Heart right ventricle (tissue), 16 donors: ENCODE measurements at regions not wholly inside any gene's neighbourhood (a gene's known extent, or its start where the extent isn't known, plus 50 kb on each side); places are given as distances from the start of the nearest gene placed in this dataset.

Experiments used
- ATAC-seq, 8 donors: fragments of 200-7000 bp; cut with Tn5 transposase; one replicate each; pipeline ENCODE4 v1.9.1; 2020; ENCODE audit warnings: mild to moderate bottlenecking in 8 of 8, moderate library complexity in 8 of 8, moderate number of reproducible peaks in 1 of 8
- DNase-seq, 2 donors: peaks; one replicate each; pipeline ENCODE4 v3.0.0-alpha.2; 2020
- H3K27ac ChIP-seq, 10 donors: fragments of 200-600 bp; sonication (generic) in 2 of 10; one replicate each; pipeline versions ENCODE4 v1.5.0 to v1.8.0; 2020 to 2022; ENCODE audit warnings: mild to moderate bottlenecking in 3 of 10
- H3K27me3 ChIP-seq, 7 donors: fragments of 200-600 bp; one replicate each; pipeline ENCODE4 v1.8.0; 2021 to 2022; ENCODE audit warnings: mild to moderate bottlenecking in 2 of 7
- H3K36me3 ChIP-seq, 9 donors: fragments of 200-600 bp; sonication (generic) in 1 of 9; one replicate each; pipeline versions ENCODE4 v1.5.0 to v1.8.0; 2020 to 2022; ENCODE audit warnings: mild to moderate bottlenecking in 2 of 9
- H3K4me1 ChIP-seq, 9 donors: fragments of 200-600 bp; sonication (generic) in 1 of 9; one replicate each; pipeline versions ENCODE4 v1.5.0 to v1.8.0; 2020 to 2022; ENCODE audit warnings: mild to moderate bottlenecking in 4 of 9
- H3K4me3 ChIP-seq, 10 donors: fragments of 200-600 bp; sonication (generic) in 2 of 10; one replicate each; pipeline versions ENCODE4 v1.5.0 to v1.8.0; 2020 to 2022; ENCODE audit warnings: mild to moderate bottlenecking in 7 of 10, moderate library complexity in 2 of 10
- H3K9me3 ChIP-seq, 11 donors: fragments of 200-600 bp in 10 of 11; sonication (generic) in 2 of 11; one replicate each; pipeline versions ENCODE4 v1.5.0 to v1.8.0; 2013 to 2022; ENCODE audit warnings: mild to moderate bottlenecking in 2 of 11, control low read depth in 1 of 11, moderate library complexity in 1 of 11
- WGBS, 2 donors: extraction: QIAGEN DNeasy Blood & Tissue Kit; methylation state at CpG; one replicate each; pipeline ENCODE4 v1.1.7; 2013; ENCODE audit warnings: inconsistent platforms in 1 of 2; 5-methylcytosine and 5-hydroxymethylcytosine counted together
- intact Hi-C, 10 donors: fragments of 100-400 bp; cut with DNase I; formaldehyde crosslinking; loops; one replicate each; pipeline versions ENCODE4 v1.11.1 to v1.14.2; 2022
- TF ChIP-seq, protein P1 (sequence below), 9 donors: fragments of 200-600 bp; sonication (generic) in 2 of 9; IDR thresholded peaks; one replicate each; pipeline versions ENCODE4 v1.5.0 to v1.8.0; 2021 to 2022; ENCODE audit warnings: antibody characterized with exemption in 9 of 9, mild to moderate bottlenecking in 5 of 9, moderate library complexity in 1 of 9
- donor health status: Arrhythmogenic right ventricular cardiomyopathy.
- donor health status: ischemic (EF 13 %, LVEDD 7.1; RV severe dilation, severe dysfunction).
- donor health status: healthy with polysubstance abuse.
- donor health status: DM: no; HTN: yes; CAD: no.
- donor health status: DM: no; HTN: no; CAD: no.
- donor health status: ischemic (EF 25% LVEDD 6.9; RV normal size, moderate dysfunction).
- donor health status: ischemic (EF 25% LVEDD 5.7; RV mildly dilated, moderate dysfunction).
- donor health status: healthy.
- donor health status: DM: yes; HTN: yes; CAD: no.
- donor health status: Ischemic cardiomyopathy.
- donor health status: ischemic (EF 35%, LVEDD 5.7; RV mildly dilated, moderate dysfunction).
- donor health status: nonischemic (EF 11% LVEDD 7.7; RV severe dilation, severe dysfunction).
- donor health status: DM: yes; HTN: yes; CAD: no.
- donor health status: PGD.
- donor health status: ischemic (EF 29% LVEDD 5.4; RV normal size, mild dysfunction).
- donor health status: nonischemic (EF 23%, LVEDD 6.1; RV moderate dilation, normal function).

DNA sequence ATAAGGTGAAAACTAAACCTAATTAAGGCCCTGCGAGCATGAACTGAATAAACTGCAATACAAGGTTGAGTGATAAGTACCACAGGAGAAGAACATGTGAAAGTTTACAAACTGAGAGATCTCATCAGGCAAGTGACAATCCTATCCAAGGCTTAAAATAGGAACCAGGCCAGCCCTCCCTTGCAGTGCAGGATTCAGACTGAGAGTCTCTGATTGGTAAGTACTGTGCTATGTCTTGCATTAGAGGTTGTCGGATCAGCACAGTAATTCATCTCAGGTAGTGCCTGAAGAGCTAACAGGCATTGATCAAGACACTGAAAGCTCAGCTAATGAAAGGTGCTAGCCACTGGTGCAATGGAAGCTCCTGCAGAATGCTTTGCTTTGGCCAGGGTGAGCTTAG lies 801.7 kb upstream of the ID2 start:
- TF ChIP-seq, protein P1, sequence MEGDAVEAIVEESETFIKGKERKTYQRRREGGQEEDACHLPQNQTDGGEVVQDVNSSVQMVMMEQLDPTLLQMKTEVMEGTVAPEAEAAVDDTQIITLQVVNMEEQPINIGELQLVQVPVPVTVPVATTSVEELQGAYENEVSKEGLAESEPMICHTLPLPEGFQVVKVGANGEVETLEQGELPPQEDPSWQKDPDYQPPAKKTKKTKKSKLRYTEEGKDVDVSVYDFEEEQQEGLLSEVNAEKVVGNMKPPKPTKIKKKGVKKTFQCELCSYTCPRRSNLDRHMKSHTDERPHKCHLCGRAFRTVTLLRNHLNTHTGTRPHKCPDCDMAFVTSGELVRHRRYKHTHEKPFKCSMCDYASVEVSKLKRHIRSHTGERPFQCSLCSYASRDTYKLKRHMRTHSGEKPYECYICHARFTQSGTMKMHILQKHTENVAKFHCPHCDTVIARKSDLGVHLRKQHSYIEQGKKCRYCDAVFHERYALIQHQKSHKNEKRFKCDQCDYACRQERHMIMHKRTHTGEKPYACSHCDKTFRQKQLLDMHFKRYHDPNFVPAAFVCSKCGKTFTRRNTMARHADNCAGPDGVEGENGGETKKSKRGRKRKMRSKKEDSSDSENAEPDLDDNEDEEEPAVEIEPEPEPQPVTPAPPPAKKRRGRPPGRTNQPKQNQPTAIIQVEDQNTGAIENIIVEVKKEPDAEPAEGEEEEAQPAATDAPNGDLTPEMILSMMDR (IDR thresholded peaks at IDR 0.05): no peak
- Histone ChIP-seq H3K4me1 (peaks cover 0 to 4% (median 0%) of the 10 kb centered on the region in 9 donors), H3K9me3 (no peaks in the 10 kb centered on the region), H3K27me3 (peaks cover 0 to 9% (median 0%) of the 10 kb centered on the region in 7 donors), H3K4me3 (no peak overlapping the region), H3K36me3 (no peaks in the 10 kb centered on the region), H3K27ac (no peak overlapping the region)
- WGBS, 2 donors: 88 to 91% methylated on average over 2 of the region's 2 CpGs
- ATAC-seq (no peak), DNase-seq (no peak)
- intact Hi-C loops: no loop called here

DNA sequence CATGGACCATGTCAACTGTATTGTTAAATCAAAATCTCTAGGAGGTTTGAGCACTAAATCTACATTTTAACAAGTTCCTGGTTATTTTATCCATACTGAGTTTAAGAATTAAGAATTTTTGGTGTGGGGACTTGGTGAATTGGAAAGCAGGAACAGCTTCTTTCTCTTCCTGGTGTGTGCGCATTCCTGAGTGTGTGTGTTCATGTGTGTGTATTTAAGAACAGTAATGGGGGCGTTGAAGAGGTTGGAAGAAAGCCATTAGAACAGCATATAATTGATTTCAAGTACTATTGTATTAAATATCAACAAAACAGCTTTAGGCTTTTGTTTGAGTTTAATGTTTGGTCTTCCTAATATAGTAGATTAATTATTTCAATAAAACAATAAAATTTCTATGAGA lies 801.3 kb upstream of the ID2 start:
- peaks cover 0 to 4% (median 0%) of the 10 kb centered on the region in 9 donors for H3K4me1 ChIP-seq
- TF ChIP-seq, protein P1 (IDR thresholded peaks at IDR 0.05): no peak
- H3K36me3 ChIP-seq: no peaks in the 10 kb centered on the region
- peaks cover 0 to 9% (median 0%) of the 10 kb centered on the region in 7 donors for H3K27me3 ChIP-seq
- WGBS, 2 donors: 71 to 78% methylated on average over 2 of the region's 2 CpGs
- H3K9me3 ChIP-seq: no peaks in the 10 kb centered on the region
- intact Hi-C loops: no loop called here
- no peak for ATAC-seq
- no peak overlapping the region for H3K27ac ChIP-seq
- no peak for DNase-seq
- H3K4me3 ChIP-seq: no peak overlapping the region

DNA sequence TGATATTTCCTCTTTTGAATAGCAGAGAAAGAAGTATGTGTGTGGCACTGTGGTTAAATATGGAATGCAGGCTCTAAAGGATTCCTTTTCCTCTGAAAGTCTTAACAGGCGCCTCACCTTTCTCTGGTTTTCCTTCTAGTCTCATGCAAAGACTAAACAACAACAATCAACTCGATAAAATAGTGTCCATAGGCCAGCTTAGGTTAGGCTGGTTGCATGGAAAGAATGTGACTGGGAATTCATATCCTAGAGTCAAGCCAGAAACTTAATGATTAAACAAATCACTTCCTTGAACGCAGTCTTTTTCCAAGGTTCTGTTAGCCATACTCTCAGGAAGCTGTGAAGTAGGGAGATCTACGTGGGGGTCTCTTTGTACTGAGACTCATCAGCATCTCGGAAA lies 800.8 kb upstream of the ID2 start:
- no peak overlapping the region for H3K4me3 ChIP-seq
- H3K27ac ChIP-seq: no peak overlapping the region
- 79 to 80% methylated on average over 5 of the region's 5 CpGs for WGBS, 2 donors
- DNase-seq: no peak
- TF ChIP-seq, protein P1 (IDR thresholded peaks at IDR 0.05): no peak
- ATAC-seq: no peak
- no peaks in the 10 kb centered on the region for H3K36me3 ChIP-seq
- H3K27me3 ChIP-seq: peaks cover 0 to 11% (median 0%) of the 10 kb centered on the region in 7 donors
- peaks cover 0 to 4% (median 0%) of the 10 kb centered on the region in 9 donors for H3K4me1 ChIP-seq
- no peaks in the 10 kb centered on the region for H3K9me3 ChIP-seq
- intact Hi-C loops: no loop called here

DNA sequence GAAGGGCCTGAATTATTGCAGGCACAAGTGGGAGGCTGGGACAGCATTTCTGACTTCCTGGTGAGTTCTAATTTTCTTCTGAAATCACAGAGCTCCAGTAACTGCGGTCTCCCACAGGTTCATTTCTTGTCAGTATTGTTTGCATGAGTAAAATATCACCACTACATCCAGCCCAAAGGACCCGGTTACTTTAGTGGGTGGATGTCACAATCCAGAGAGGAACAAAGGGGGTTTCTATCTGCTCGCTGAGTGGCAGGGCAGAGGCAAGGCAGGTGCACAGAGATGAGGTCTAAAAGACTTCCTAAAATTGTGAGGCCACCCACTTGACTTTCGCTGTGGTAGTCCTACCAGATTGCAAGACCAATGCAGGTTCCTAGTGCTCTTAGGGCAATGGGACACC lies 800.4 kb upstream of the ID2 start:
- ATAC-seq (no peak), DNase-seq (no peak)
- Histone ChIP-seq H3K9me3 (no peaks in the 10 kb centered on the region), H3K4me3 (no peak overlapping the region), H3K27me3 (peaks cover 0 to 15% (median 0%) of the 10 kb centered on the region in 7 donors), H3K4me1 (peaks cover 0 to 4% (median 0%) of the 10 kb centered on the region in 9 donors), H3K27ac (no peak overlapping the region), H3K36me3 (no peaks in the 10 kb centered on the region)
- TF ChIP-seq, protein P1 (IDR thresholded peaks at IDR 0.05): no peak
- intact Hi-C loops: no loop called here
- WGBS, 2 donors: 88 to 92% methylated on average over 4 of the region's 4 CpGs
